NCI-H2029 treated with DMSO at 0.1 percent for 48 hours (cell line): ENCODE measurements at regions not wholly inside any gene's neighbourhood (a gene's known extent, or its start where the extent isn't known, plus 50 kb on each side); places are given as distances from the start of the nearest gene placed in this dataset.

Experiments
- DNase-seq: peaks from one replicate; lab custom pipeline; 2025; lab: John Stamatoyannopoulos, UW

DNA sequence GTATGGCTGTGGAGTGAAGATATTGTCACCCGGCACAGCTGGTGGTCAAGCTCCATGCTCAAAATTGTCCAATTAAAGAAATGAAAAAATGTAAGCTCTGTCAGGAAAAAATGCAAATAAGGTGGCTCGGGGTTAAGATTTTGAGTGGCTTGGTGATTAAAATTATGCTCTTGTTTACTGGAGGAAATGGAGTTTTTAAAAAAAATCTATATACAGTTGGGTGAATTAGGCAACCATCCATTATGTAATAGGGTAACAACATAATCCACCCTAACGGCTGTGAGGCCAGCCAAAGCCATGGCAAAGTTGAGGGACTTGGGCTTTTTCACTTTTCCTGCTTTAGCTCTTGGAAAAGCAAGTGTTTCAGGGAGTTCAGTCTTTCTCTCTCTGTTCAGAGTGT lies 260.8 kb upstream of the HABP2 start:
- DNase-seq: no peak

DNA sequence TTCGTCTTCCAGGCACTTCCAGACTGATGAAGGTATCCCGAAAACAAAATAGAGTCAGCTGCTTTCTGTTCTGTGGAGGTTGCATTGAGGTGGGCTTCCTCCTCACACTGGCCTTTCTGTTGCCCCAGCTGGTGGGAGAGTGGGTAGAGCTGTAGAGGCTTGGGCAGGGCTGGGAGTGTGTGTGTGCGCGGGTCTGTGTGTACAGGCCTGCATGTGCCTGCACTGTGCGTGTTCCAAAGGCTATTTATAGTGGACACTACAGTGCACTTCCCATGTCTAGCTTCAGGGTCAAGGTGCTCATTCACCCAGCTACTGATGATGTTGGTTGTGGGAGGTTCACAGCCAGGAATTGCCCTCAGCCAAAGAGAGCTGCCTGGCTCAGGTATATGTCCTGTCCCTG lies 260.1 kb upstream of the HABP2 start:
- DNase-seq: no peak

GRCh38 chr10:113293167-113293566 lies 259.7 kb upstream of the HABP2 start:
- DNase-seq: no peak

GRCh38 chr10:113294868-113295267 lies 258.0 kb upstream of the HABP2 start:
- no peak for DNase-seq

- DNase-seq: no peak
Measured at GRCh38 chr10:113297226-113297625, 255.6 kb upstream of the HABP2 start.

- no peak for DNase-seq
Measured at GRCh38 chr10:113298616-113299015, 254.2 kb upstream of the HABP2 start.

DNA sequence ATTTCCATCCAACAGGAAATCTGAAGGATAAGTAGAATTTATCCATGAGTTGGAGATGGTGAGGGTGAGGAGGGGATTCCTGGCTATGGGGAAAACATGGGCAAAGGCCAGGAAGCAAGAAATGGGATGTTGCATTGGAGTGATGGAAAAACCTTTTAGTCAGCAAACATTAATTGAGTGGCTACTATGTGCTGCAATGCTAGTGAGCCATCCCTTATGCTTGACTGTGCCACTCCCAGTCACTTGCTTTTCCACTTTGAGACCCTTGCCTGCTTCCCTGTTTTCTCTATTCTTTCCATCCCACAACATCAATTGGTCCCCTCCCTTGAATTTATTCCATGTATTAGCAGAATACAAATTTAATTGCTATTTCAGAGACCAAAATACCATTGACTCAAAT lies 252.7 kb upstream of the HABP2 start:
- no peak for DNase-seq

- no peak for DNase-seq
Measured at GRCh38 chr10:113300617-113301016, 252.2 kb upstream of the HABP2 start.

- no peak for DNase-seq
Measured at GRCh38 chr10:113301342-113301984, 251.4 kb upstream of the HABP2 start.

DNA sequence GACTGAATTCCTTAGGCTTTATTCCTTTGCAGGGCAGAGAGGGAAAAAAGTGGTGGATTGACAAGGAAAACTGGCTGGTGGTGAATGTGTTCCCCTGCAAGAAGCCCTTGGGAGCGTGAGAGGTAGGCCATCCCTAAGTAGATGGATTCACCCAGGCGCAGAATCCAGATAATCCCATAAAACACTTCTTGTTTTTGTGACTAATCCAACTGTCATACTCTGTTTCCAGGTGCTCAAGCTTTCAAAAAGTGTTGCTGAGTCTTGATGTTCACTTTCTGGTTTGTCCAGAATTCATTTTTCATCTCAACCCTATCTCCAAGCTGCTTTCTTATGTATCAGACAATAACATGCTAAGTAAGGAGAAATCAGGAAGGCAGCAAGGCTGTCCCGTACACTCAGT lies 250.8 kb upstream of the HABP2 start:
- no peak for DNase-seq

DNA sequence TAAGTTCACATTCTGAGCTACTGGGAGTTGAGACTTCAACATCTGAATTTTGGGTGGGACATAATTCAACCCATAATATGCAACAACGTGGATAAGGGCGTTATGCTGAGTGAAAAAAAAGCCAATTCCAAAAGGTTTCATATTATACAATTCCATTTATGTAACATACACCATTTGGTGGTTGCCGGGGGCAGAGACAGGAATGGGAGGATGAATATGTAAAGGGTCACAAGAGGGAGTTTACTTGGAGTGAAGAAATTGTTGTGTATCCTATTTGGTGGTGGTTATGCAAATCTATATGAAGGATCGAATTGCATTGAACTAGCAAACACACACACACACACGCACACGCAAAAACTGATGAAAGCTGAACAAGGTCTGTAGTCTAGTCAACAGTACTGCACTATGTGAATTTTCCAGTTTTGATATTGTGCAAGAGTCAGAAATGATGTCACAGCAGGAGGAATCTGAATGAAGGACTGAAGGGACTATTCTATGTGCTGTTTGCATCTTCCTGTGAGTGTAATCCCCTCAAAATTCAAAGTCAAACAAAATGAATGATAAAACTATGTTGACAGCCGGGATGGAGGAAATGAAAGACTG lies 249.2 kb upstream of the HABP2 start:
- DNase-seq: no peak

DNA sequence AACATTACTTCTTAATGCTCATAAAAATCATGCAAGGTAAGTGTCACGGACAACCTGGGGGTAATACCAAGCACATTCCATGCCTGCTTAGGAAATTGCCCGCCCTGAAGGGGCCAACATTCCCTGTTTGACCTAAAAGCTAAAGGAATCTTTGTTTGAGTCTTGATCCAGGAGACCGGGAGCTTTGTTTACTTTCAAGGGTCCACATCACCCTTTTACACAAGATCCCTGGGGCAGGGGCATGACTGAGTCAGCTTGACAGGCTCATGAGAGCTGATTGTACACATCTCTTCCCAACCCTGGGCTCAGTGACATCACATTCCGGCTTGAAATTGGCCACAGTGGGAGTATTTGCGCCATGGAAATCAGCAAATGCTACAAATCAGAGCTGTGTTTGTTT lies 248.1 kb upstream of the HABP2 start:
- DNase-seq: no peak

DNA sequence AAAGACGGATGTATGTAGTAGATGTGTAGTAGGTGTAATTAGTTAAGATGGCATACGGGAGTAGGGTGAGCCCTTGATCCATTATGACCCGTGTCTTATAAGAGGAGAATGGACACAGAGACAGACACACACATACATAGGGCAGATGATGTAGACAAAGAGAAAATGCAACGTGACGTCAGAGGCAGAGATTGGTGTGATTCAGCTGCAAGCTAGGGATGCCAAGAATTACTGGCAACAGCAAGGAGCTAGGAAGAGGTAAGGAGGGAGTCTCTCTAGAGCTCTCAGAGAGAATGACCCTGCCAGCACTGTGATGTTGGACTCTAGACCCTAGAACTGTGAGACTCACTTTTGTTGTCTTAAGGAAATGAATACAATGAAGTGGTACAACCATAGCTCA lies 247.0 kb upstream of the HABP2 start:
- no peak for DNase-seq

DNA sequence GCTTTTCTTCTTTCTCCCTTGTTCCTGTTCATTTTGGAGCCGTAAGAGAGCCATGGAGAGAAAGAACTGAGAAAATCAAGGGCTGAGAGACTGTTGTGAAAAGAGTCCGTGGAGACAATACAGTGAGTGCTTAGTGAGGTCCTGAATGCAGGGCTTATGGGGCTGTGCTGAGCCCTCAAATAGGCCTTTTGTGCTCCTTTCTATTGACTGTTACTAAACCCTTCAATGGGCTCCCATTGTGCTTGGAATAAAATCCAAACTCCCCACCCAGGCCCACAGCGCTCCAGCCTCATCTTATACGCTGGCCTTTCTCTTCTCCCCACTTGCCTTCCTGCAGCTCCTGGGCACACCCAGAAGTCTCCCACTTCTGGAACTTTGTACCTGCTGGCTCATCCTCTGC lies 243.1 kb upstream of the HABP2 start:
- no peak for DNase-seq

DNA sequence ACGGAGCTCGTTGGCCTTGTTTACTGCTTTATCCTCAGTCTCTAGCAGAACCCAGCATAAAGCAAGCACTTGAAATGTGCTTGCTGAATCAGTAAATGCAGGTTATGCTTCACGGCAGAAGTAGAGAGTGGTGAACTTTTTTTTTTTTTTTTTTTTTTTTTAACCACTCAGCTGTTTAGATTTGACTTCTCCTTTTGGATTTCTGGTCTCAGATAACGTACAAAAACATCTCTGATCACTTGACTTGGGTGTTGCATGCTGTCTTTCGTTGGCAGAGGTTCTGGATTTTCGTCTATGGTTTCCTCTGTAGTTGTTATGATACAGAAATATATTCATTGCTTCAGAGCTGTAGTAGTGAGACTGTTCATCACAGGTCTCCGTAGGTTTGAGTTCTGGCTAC lies 242.5 kb upstream of the HABP2 start:
- DNase-seq: no peak

DNA sequence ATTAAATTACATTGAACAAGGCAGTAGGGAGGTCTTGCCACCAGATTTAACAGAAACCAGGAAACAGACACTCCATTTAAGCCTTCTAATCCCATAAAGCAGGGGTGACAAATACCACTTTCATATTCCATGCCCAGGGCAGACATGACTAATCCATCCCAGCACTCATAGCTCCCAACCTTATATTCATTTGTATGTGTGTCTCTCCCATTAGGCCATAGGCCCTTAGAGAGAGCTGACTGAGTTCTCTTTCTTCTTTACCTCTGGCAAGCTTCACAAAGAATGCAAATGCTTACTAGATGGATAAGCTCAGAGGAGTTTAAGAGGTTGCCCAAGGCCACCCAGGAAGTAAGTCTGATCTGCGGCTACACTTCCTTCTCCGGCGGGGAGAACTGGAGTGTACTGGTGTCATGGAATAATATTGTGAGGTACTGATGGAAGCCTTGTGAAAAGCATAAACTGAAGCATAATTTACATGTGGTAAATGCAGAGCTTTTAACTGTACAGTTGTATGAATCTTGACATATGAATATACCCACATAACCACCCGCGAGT lies 239.7 kb upstream of the HABP2 start:
- DNase-seq: no peak

- no peak for DNase-seq
Measured at GRCh38 chr10:113313722-113314121, 239.1 kb upstream of the HABP2 start.

- no peak for DNase-seq
Measured at GRCh38 chr10:113316506-113316905, 236.3 kb upstream of the HABP2 start.

- DNase-seq: no peak
Measured at GRCh38 chr10:113317489-113317888, 235.4 kb upstream of the HABP2 start.

- no peak for DNase-seq
Measured at GRCh38 chr10:113319479-113319878, 233.4 kb upstream of the HABP2 start.

DNA sequence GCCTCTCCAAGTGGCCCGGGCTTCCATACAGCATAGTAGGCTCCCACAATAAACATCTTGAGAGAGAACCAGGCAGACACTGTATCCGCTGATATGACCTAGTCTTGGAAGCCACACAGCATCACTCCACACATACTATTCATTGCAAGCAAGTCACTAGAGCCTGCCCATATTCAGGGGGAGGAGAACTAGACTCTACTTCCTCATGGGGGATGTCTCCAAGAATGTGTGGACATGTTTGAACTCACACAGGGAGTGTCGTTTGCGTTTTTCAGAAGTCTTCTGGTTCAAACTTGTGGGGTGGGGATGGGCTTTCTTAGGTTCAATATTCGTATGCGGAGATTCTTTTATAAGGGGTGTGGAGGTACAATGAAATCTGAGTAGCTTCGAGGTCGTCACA lies 232.6 kb upstream of the HABP2 start:
- no peak for DNase-seq

- DNase-seq: no peak
Measured at GRCh38 chr10:113320987-113321386, 231.9 kb upstream of the HABP2 start.

DNA sequence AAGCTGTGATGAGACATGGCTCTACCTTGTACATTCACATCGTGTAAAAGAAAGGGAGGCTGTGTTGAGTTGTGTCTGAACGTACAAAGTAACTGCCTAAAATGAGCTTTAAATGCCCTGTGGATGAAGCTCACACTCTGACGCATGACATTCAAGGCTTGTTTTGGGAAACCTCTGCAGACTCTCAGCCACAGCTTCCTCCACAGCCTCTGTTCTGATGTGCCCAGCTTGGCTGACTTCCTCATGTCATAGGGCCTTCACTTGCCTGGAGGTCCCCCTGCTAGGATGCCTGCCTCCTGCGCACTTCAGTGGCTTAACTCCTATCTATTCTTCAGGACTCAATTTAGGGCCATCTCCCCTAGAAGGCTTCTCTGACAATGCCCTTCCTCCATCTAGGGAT lies 230.0 kb upstream of the HABP2 start:
- no peak for DNase-seq

DNA sequence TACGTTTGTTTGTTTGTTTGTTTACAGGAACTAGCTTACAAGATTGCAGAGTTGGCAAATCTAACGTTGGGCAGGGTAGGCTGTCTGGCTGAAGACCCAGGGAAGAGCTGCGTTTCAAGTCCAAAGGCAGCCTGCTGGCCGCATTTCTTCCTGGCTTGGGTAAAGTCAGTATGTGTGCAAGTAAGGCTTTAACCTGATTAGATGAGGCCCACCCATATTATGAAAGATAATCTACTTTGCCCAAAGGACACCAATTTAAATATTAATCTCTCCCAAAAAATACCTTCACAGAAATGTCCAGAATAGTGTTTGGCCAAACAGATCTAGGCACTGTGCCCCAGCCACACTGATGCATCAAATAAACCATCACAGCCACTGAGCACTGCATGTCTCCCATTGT lies 228.9 kb upstream of the HABP2 start:
- no peak for DNase-seq
